Retinal pigment epithelial cell (primary cell): ENCODE measurements at regions not wholly inside any gene's neighbourhood (a gene's known extent, or its start where the extent isn't known, plus 50 kb on each side); places are given as distances from the start of the nearest gene placed in this dataset.

Source experiments
- DNase-seq: peaks from one replicate; pipeline ENCODE4 v3.0.0-alpha.2; 2010; ENCODE audit warnings: low read depth
- H3K4me3 ChIP-seq: 2 replicates; pipeline ENCODE4 v1.5.1; 2011; ENCODE audit warnings: mild to moderate bottlenecking, low read length, control low read depth, moderate library complexity
- TF ChIP-seq, protein P1 (sequence below): conservative IDR thresholded peaks from 2 replicates; pipeline ENCODE4 v1.5.1; 2011; ENCODE audit warnings: low read depth, low read length, control low read depth, inconsistent platforms

DNA sequence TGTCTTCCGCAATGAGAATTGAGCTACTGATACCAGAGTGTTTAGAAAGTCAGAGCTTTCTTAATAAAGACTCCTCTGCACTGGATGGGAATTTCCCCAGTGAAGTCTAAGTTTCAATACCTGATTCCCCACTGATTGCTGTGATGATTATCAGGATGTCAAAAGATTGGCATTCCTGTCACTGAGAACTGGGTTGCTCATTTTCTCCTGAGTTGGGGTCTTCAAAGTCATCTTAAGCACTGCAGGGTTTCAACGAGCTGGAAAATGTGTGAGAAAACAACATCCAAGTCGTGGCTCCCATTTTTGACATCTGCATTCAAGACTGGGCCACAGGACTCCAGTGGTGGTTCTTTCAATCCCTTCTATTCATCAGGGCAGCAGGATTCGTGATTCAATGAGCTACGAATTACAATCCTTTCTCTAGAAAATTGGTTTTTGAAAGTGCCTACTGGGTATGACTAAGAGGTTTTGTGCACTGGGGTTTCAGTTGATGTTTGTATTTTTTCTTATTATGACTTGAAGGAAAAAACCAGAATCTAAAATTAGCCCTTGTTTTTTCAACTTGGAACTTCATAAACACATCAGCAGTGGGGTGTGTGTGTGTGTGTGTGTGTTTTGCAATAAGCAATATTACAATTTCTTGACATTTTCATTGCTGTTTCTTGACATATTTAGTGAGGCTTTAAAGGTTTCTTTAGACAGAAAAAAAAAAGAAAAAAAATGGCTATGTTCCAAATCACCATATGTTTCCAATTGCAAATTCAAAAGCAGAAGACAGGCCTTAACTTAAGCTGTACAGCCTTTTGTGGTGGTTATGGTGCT is 233.0 kb downstream of the FAM76B start:
- no peak overlapping the region for H3K4me3 ChIP-seq
- no peak for DNase-seq
- TF ChIP-seq, protein P1, sequence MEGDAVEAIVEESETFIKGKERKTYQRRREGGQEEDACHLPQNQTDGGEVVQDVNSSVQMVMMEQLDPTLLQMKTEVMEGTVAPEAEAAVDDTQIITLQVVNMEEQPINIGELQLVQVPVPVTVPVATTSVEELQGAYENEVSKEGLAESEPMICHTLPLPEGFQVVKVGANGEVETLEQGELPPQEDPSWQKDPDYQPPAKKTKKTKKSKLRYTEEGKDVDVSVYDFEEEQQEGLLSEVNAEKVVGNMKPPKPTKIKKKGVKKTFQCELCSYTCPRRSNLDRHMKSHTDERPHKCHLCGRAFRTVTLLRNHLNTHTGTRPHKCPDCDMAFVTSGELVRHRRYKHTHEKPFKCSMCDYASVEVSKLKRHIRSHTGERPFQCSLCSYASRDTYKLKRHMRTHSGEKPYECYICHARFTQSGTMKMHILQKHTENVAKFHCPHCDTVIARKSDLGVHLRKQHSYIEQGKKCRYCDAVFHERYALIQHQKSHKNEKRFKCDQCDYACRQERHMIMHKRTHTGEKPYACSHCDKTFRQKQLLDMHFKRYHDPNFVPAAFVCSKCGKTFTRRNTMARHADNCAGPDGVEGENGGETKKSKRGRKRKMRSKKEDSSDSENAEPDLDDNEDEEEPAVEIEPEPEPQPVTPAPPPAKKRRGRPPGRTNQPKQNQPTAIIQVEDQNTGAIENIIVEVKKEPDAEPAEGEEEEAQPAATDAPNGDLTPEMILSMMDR: no peak

DNA sequence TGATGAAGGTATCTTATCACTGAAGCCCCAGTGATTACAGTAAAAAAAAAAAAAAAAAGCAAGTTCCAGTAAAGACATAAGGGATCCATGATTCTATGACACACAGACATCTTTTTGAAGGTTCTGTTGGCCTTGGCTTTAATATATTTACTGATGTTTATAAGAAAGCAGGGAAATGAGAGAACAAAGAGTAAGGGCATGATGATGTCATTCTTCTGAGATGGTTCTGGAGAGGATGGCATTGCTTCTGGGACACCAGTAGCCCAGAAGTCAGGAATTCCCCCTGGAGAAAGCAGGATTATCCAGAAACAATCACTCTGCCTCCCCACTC is 233.6 kb downstream of the FAM76B start:
- DNase-seq: no peak
- H3K4me3 ChIP-seq: no peak overlapping the region
- TF ChIP-seq, protein P1: no peak

DNA sequence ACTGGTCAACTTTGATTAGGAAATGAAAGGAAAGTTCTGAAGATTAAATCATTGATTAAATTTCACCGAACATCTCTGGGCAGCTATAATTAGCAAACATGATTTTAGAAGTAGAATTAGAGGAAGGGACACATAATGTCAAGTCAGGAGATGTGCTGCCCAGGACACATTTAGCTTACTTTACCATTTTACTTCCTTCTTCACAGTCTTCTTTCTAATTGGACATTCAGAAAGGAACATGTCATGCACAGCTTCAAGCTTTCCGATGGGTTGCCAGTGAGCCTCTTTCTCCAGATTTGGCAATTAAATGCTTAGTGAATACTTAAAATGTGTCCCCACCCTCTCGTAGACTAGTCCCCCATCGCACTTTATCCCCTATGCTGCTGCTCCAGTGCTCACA is 234.7 kb downstream of the FAM76B start:
- TF ChIP-seq, protein P1: no peak
- no peak for DNase-seq
- no peak overlapping the region for H3K4me3 ChIP-seq

DNA sequence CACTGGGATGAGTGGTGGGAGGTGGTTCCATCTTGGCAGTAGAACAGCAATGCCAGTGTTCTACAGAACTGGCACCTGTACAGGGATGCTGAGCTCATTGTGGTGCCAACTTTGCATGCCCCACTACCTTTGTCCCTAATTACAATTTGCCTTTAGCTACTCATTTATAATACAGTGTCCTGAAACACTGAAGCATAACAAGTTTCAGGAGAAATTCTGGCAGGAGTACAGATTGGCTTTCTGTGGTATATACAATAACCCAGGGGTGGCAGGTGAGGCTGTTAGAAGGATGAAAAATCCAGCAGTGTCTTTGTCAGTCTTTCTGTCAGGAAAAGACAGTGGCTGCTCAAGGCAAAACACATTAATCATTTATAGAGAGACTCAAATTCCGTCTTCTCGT is 240.3 kb downstream of the FAM76B start:
- TF ChIP-seq, protein P1: no peak
- no peak for DNase-seq
- no peak overlapping the region for H3K4me3 ChIP-seq

DNA sequence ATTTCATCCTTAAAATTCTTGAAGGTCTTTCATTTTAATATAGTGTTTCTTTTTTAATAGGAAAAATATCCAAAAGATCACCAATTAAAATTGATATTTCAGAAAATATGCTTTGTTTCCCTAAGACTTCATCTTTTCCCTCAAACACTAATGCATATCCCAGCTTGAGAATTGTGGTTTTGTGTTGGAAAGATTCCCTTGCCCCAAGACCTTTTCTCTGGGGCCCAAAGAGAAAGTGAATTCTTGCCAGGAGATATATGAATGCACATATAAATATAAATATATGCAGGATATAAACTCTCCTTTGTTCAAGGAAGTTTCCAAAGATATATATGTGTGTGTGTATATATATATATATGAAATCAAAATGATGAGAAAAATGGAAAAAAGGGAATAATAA is 241.2 kb downstream of the FAM76B start:
- TF ChIP-seq, protein P1: no peak
- no peak overlapping the region for H3K4me3 ChIP-seq
- no peak for DNase-seq

DNA sequence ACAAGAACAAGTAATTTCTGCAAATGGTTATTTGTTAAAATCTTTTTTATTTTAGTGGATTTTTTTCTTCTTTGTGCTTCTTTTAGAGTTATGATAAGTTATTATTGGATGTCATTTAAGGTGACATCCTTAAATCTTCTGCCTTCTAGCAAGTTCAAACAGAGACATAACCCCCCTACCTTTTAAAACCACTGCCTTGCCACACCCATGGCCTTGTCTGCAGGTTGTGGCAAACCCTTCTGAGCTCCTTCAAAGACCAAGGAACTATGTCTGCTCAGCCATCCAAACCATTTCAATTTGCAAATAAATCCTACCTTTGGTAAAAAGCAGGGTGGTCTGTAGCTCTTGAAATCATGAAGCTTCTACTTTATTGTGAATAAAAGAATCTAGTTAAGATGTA is 241.6 kb downstream of the FAM76B start:
- DNase-seq: no peak
- TF ChIP-seq, protein P1: no peak
- no peak overlapping the region for H3K4me3 ChIP-seq

DNA sequence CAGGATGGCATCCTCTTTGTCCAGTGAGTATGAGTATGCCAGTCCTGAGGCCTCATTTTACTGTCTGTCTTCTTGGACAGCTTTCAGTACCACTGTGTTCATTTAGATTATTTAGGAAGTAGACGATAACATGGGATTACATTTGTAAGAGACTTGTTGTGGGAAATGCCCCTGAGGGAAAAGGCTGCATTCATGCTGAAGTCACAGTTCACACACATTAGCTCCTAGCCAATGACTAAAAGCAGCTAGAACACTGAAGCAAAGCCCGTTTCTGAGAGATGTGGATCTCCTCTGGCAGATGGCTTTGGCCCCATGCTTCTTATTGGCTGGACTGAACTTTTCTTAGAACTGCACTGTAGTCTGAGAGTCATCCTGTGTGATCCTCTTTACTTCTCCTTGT is 242.4 kb downstream of the FAM76B start:
- H3K4me3 ChIP-seq: no peak overlapping the region
- no peak for DNase-seq
- TF ChIP-seq, protein P1: no peak
